H9 (cell line): ENCODE measurements at regions not wholly inside any gene's neighbourhood (a gene's known extent, or its start where the extent isn't known, plus 50 kb on each side); places are given as distances from the start of the nearest gene placed in this dataset.

ENCODE experiments used
- DNase-seq: peaks from one replicate; pipeline ENCODE4 v3.0.0-alpha.2; 2017
- H2AFZ ChIP-seq: one replicate; pipeline ENCODE4 v1.6.1; 2013; ENCODE audit warnings: mild to moderate bottlenecking, low read length, control low read depth, moderate library complexity
- H2AK5ac ChIP-seq: 2 replicates; pipeline ENCODE4 v1.6.1; 2013; ENCODE audit warnings: low read length, control low read depth, mixed read lengths; ENCODE audit not compliant: insufficient read length
- H2BK120ac ChIP-seq: one replicate; pipeline ENCODE4 v1.6.1; 2013; ENCODE audit warnings: low read depth, mild to moderate bottlenecking, low read length, control low read depth, inconsistent platforms; ENCODE audit not compliant: poor library complexity, severe bottlenecking
- H2BK12ac ChIP-seq: 2 replicates; pipeline ENCODE4 v1.6.1; 2013; ENCODE audit warnings: low read length, control low read depth, mixed read lengths, low read depth; ENCODE audit not compliant: insufficient read length
- H2BK15ac ChIP-seq: 2 replicates; pipeline ENCODE4 v1.6.1; 2013; ENCODE audit warnings: low read depth, low read length, control low read depth
- H2BK20ac ChIP-seq: one replicate; pipeline ENCODE4 v1.6.1; 2013; ENCODE audit warnings: low read depth, mild to moderate bottlenecking, low read length, control low read depth, inconsistent platforms; ENCODE audit not compliant: poor library complexity, severe bottlenecking
- H2BK5ac ChIP-seq: 2 replicates; pipeline ENCODE4 v1.6.1; 2013; ENCODE audit warnings: low read length, control low read depth, mixed read lengths; ENCODE audit not compliant: insufficient read length
- H3K14ac ChIP-seq: 2 replicates; pipeline ENCODE4 v1.6.1; 2013; ENCODE audit warnings: low read length, control low read depth; ENCODE audit not compliant: insufficient read depth
- H3K18ac ChIP-seq: 2 replicates; pipeline ENCODE4 v1.6.1; 2013; ENCODE audit warnings: low read depth, mild to moderate bottlenecking, mixed read lengths, low read length, control low read depth; ENCODE audit not compliant: insufficient read length
- H3K23ac ChIP-seq: 2 replicates; pipeline ENCODE4 v1.6.1; 2013; ENCODE audit warnings: low read length, control low read depth, mixed read lengths, low read depth; ENCODE audit not compliant: insufficient read length
- H3K23me2 ChIP-seq: 2 replicates; pipeline ENCODE4 v1.6.1; 2013; ENCODE audit warnings: low read depth, mild to moderate bottlenecking, mixed read lengths, low read length, control low read depth; ENCODE audit not compliant: insufficient read length, poor library complexity, severe bottlenecking
- H3K27ac ChIP-seq: 2 replicates; pipeline ENCODE4 v1.5.1; 2013; ENCODE audit warnings: low read length, control low read depth, mixed read lengths, low read depth; ENCODE audit not compliant: insufficient read length
- H3K27me3 ChIP-seq: 2 replicates; pipeline ENCODE4 v1.6.1; 2013; ENCODE audit warnings: low read length, control low read depth, inconsistent platforms; ENCODE audit not compliant: insufficient read depth
- H3K4ac ChIP-seq: 2 replicates; pipeline ENCODE4 v1.6.1; 2013; ENCODE audit warnings: low read depth, mild to moderate bottlenecking, control low read depth, inconsistent platforms, low read length, moderate library complexity
- H3K4me1 ChIP-seq: 2 replicates; pipeline ENCODE4 v1.6.1; 2013; ENCODE audit warnings: low read length, control low read depth, inconsistent platforms; ENCODE audit not compliant: insufficient read depth
- H3K4me2 ChIP-seq: 2 replicates; pipeline ENCODE4 v1.6.1; 2013; ENCODE audit warnings: low read length, control low read depth, mixed read lengths; ENCODE audit not compliant: insufficient read length, insufficient read depth
- H3K56ac ChIP-seq: 2 replicates; pipeline ENCODE4 v1.6.1; 2013; ENCODE audit warnings: low read depth, mild to moderate bottlenecking, mixed read lengths, low read length, control low read depth; ENCODE audit not compliant: insufficient read length
- H3K79me1 ChIP-seq: 2 replicates; pipeline ENCODE4 v1.6.1; 2013; ENCODE audit warnings: low read depth, mild to moderate bottlenecking, moderate library complexity, low read length, control low read depth, inconsistent platforms; ENCODE audit not compliant: insufficient read depth, poor library complexity, severe bottlenecking
- H3K79me2 ChIP-seq: 2 replicates; pipeline ENCODE4 v1.6.1; 2013; ENCODE audit warnings: low read length, control low read depth, inconsistent platforms; ENCODE audit not compliant: insufficient read depth
- H3K9ac ChIP-seq: 2 replicates; pipeline ENCODE4 v1.6.1; 2013; ENCODE audit warnings: low read length, control low read depth, mixed read lengths; ENCODE audit not compliant: insufficient read length; ENCODE audit errors: extremely low read depth
- H3K9me3 ChIP-seq: one replicate; pipeline ENCODE4 v1.6.1; 2013; ENCODE audit warnings: low read depth, low read length, inconsistent platforms; ENCODE audit not compliant: control insufficient read depth
- H3T11ph ChIP-seq: one replicate; pipeline ENCODE4 v1.6.1; 2013; ENCODE audit warnings: mild to moderate bottlenecking, low read length, control low read depth, inconsistent platforms
- H4K20me1 ChIP-seq: one replicate; pipeline ENCODE4 v1.6.1; 2013; ENCODE audit not compliant: control insufficient read depth, insufficient read length, insufficient read depth
- H4K5ac ChIP-seq: 2 replicates; pipeline ENCODE4 v1.6.1; 2013; ENCODE audit warnings: low read depth, mild to moderate bottlenecking, mixed read lengths, low read length, control low read depth; ENCODE audit not compliant: insufficient read length
- H4K8ac ChIP-seq: replicated peaks from 2 replicates; pipeline ENCODE4 v1.6.1; 2013; ENCODE audit warnings: low read length, control low read depth, mixed read lengths, low read depth; ENCODE audit not compliant: insufficient read length
- H4K91ac ChIP-seq: 2 replicates; pipeline ENCODE4 v1.6.1; 2013; ENCODE audit warnings: low read depth, mild to moderate bottlenecking, moderate library complexity, mixed read lengths, low read length, control low read depth; ENCODE audit not compliant: insufficient read length
- H3K27ac Mint-ChIP-seq, 3 experiments: 2 replicates in 2 of 3; 3 replicates in 1 of 3; pipeline ENCODE4 v1.8.0; 2020 to 2021; ENCODE audit warnings: mixed read lengths in 3 of 3, mild to moderate bottlenecking in 1 of 3, moderate library complexity in 1 of 3
- H3K27me3 Mint-ChIP-seq: 2 replicates; pipeline ENCODE4 v1.8.0; 2021; ENCODE audit warnings: low read depth, mild to moderate bottlenecking, moderate library complexity, mixed read lengths
- H3K36me3 Mint-ChIP-seq, 3 experiments: 2 replicates in 2 of 3; 3 replicates in 1 of 3; pipeline ENCODE4 v1.8.0; 2020 to 2021; ENCODE audit warnings: low read depth in 3 of 3, mixed read lengths in 3 of 3; ENCODE audit not compliant: insufficient read depth in 1 of 3
- H3K4me1 Mint-ChIP-seq, 2 experiments: 2 replicates each; pipeline ENCODE4 v1.8.0; 2020; ENCODE audit warnings: mixed read lengths in 2 of 2
- H3K4me3 Mint-ChIP-seq, 2 experiments: 2 replicates in 1 of 2; 3 replicates in 1 of 2; pipeline ENCODE4 v1.8.0; 2020 to 2021; ENCODE audit warnings: mild to moderate bottlenecking in 2 of 2, mixed read lengths in 2 of 2, moderate library complexity in 1 of 2
- H3K9me3 Mint-ChIP-seq, 2 experiments: 2 replicates in 1 of 2; 3 replicates in 1 of 2; pipeline ENCODE4 v1.8.0; 2020; ENCODE audit warnings: mild to moderate bottlenecking in 2 of 2, mixed read lengths in 2 of 2, moderate library complexity in 1 of 2
- CTCF ChIP-seq: fragments of 200-600 bp; sonication (generic); conservative IDR thresholded peaks from 3 replicates; pipeline ENCODE4 v1.8.0; 2021; ENCODE audit warnings: antibody characterized with exemption, mild to moderate bottlenecking
- whole genome bisulfite sequencing: extraction: QIAGEN DNeasy Blood & Tissue Kit; methylation state at CpG from one replicate; pipeline ENCODE4 v1.1.7; 2013; ENCODE audit warnings: missing lambda C conversion rate, low lambda C conversion rate, mixed read lengths; ENCODE audit not compliant: insufficient read length; ENCODE audit errors: extremely low coverage; 5-methylcytosine and 5-hydroxymethylcytosine counted together

DNA sequence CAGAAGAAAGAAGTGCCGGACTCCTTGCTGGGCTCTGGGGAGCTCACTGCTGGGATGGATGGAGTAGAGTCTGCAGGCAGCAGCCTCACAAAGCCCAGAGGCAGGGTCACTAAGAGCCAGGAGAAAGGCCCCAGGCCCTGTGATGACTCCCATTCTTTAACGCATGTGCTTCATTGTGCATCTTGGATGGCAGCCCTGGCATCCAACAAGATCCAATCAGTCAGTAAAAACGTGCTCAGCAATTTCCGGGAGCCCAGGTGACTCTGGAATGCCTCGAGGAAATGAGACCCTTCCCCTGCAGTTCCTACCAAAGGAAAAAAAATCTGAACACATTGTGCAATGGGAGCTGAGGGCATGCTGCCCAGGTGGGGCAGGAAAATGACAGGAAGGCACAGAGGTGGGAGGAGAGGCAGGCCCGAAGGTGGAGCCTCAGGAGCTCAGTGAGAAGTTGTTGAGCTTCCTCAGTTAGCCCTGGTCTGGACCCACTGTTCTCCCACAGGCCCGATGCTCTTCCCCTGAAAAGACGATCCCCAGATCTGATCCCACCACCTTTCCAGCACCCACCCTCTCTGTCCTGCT is 60.7 kb upstream of the TMEM72 start:
- H4K91ac ChIP-seq = no peak overlapping the region
- Mint-ChIP-seq H3K4me3 (no peak overlapping the region; a peak in 1 of 5 replicates), H3K27me3 (peaks cover 20% of the 10 kb centered on the region)

More for the DNA sequence above, 60.7 kb upstream of the TMEM72 start:
- Histone ChIP-seq H3K18ac (no peak overlapping the region), H3K79me2 (no peaks in the 10 kb centered on the region), H2BK12ac (no peak overlapping the region), H3K4me1 (no peaks in the 10 kb centered on the region), H3K23me2 (no peaks in the 10 kb centered on the region), H3K56ac (no peak overlapping the region), H2AK5ac (no peak overlapping the region), H3K27me3 (no peaks in the 10 kb centered on the region; the same call in 1 of the 2 replicates), H4K8ac (no peak overlapping the region), H3K4ac (no peak overlapping the region), H2AFZ (no peak overlapping the region), H2BK15ac (no peak overlapping the region), H4K5ac (no peak overlapping the region), H4K20me1 (no peaks in the 10 kb centered on the region), H2BK20ac (no peak overlapping the region), H2BK120ac (no peak overlapping the region), H3K9ac (no peak overlapping the region), H3K79me1 (no peaks in the 10 kb centered on the region), H3K23ac (no peak overlapping the region), H3K14ac (no peak overlapping the region), H3K9me3 (no peaks in the 10 kb centered on the region), H3K27ac (no peak overlapping the region), H3K4me2 (no peak overlapping the region), H2BK5ac (no peak overlapping the region), H3T11ph (no peak overlapping the region)
- no peaks in the 10 kb centered on the region; a peak in 2 of 7 replicates for H3K36me3 Mint-ChIP-seq
- H3K9me3 Mint-ChIP-seq = peaks cover 0 to 3% of the 10 kb centered on the region in 2 experiments; a peak in 3 of 5 replicates
- H3K4me1 Mint-ChIP-seq = peaks cover 12% of the 10 kb centered on the region in 2 experiments
- DNase-seq = no peak
- WGBS = no CpG with 5 or more reads among the region's 8 CpGs
- no peak overlapping the region for H3K27ac Mint-ChIP-seq
- TF ChIP-seq CTCF = no peak
